Liver (tissue), 3 donors: ENCODE measurements at regions not wholly inside any gene's neighbourhood (a gene's known extent, or its start where the extent isn't known, plus 50 kb on each side); places are given as distances from the start of the nearest gene placed in this dataset.

ENCODE experiments used
- EGR1 ChIP-seq, 2 donors: IDR thresholded peaks; 2 replicates each; pipeline ENCODE4 v1.6.1; 2016 to 2018; ENCODE audit warnings: antibody characterized with exemption in 2 of 2, low read depth in 2 of 2
- GABPA ChIP-seq, 2 donors: IDR thresholded peaks in 1 of 2; conservative IDR thresholded peaks in 1 of 2; 2 replicates each; pipeline ENCODE4 v1.6.1; 2016; ENCODE audit warnings: antibody characterized with exemption in 2 of 2, mild to moderate bottlenecking in 1 of 2, moderate library complexity in 1 of 2
- HNF4A ChIP-seq, 2 donors: conservative IDR thresholded peaks; 2 replicates each; pipeline ENCODE4 v1.6.1; 2016; ENCODE audit warnings: antibody characterized with exemption in 2 of 2, mild to moderate bottlenecking in 2 of 2
- HNF4G ChIP-seq: IDR thresholded peaks from 2 replicates; pipeline ENCODE4 v1.6.1; 2016; ENCODE audit warnings: antibody characterized with exemption
- JUND ChIP-seq, 2 donors: IDR thresholded peaks; 2 replicates each; pipeline ENCODE4 v1.6.1; 2016; ENCODE audit warnings: antibody characterized with exemption in 2 of 2
- RAD21 ChIP-seq, 2 donors: IDR thresholded peaks; 2 replicates each; pipeline ENCODE4 v1.6.1; 2016; ENCODE audit warnings: antibody characterized with exemption in 2 of 2, mild to moderate bottlenecking in 2 of 2
- RXRA ChIP-seq, 2 donors: IDR thresholded peaks; 2 replicates each; pipeline ENCODE4 v1.6.1; 2017 to 2018; ENCODE audit warnings: antibody characterized with exemption in 2 of 2, mild to moderate bottlenecking in 1 of 2
- TAF1 ChIP-seq: conservative IDR thresholded peaks from 2 replicates; pipeline ENCODE4 v1.6.1; 2016; ENCODE audit warnings: antibody characterized with exemption, mild to moderate bottlenecking
- YY1 ChIP-seq: IDR thresholded peaks from 2 replicates; pipeline ENCODE4 v1.6.1; 2016; ENCODE audit warnings: antibody characterized with exemption, mild to moderate bottlenecking
- TF ChIP-seq, protein P1 (sequence below): fragments of 150-350 bp; IDR thresholded peaks from 2 replicates; pipeline ENCODE4 v1.5.1; 2017; ENCODE audit warnings: improper control_type of control experiment, low read depth, low read length; ENCODE audit not compliant: missing input control
- TF ChIP-seq, protein P2 (sequence below): IDR thresholded peaks from 2 replicates; pipeline ENCODE4 v1.6.1; 2016; ENCODE audit warnings: antibody characterized with exemption, mild to moderate bottlenecking
- TF ChIP-seq, protein P3 (sequence below): IDR thresholded peaks from 2 replicates; pipeline ENCODE4 v1.6.1; 2016; ENCODE audit warnings: antibody characterized with exemption
- TF ChIP-seq, protein P4 (sequence below): IDR thresholded peaks from 2 replicates; pipeline ENCODE4 v1.6.1; 2016; ENCODE audit warnings: antibody characterized with exemption
- donor health status: healthy.
- donor health status: healthy.

DNA sequence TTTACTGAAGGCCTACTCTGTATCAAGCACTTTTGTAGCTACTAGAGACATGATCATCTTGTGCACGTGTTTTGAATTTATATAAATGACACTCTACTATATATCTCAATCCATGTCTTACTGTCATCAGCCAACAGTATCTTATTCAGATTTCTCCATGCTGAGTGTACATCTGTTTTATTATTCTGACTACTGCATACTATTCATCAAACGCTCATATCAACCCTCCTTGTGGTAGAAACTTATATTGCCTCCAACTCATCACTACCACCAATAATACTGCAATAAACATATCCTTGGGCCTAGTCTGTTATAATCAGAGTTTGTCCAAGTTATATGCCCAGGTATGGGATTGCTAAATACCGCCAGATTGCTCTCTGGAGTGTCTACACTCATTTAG lies 81.6 kb upstream of the IRF2BP2 start:
- TF ChIP-seq, protein P1, sequence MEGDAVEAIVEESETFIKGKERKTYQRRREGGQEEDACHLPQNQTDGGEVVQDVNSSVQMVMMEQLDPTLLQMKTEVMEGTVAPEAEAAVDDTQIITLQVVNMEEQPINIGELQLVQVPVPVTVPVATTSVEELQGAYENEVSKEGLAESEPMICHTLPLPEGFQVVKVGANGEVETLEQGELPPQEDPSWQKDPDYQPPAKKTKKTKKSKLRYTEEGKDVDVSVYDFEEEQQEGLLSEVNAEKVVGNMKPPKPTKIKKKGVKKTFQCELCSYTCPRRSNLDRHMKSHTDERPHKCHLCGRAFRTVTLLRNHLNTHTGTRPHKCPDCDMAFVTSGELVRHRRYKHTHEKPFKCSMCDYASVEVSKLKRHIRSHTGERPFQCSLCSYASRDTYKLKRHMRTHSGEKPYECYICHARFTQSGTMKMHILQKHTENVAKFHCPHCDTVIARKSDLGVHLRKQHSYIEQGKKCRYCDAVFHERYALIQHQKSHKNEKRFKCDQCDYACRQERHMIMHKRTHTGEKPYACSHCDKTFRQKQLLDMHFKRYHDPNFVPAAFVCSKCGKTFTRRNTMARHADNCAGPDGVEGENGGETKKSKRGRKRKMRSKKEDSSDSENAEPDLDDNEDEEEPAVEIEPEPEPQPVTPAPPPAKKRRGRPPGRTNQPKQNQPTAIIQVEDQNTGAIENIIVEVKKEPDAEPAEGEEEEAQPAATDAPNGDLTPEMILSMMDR, result peak; percentile 27
- no peak for TF ChIP-seq TAF1
- no peak for TF ChIP-seq GABPA (IDR thresholded peaks at IDR 0.05 in 1 of 2, conservative IDR thresholded peaks at IDR 0.05 in 1 of 2)
- TF ChIP-seq, protein P2, sequence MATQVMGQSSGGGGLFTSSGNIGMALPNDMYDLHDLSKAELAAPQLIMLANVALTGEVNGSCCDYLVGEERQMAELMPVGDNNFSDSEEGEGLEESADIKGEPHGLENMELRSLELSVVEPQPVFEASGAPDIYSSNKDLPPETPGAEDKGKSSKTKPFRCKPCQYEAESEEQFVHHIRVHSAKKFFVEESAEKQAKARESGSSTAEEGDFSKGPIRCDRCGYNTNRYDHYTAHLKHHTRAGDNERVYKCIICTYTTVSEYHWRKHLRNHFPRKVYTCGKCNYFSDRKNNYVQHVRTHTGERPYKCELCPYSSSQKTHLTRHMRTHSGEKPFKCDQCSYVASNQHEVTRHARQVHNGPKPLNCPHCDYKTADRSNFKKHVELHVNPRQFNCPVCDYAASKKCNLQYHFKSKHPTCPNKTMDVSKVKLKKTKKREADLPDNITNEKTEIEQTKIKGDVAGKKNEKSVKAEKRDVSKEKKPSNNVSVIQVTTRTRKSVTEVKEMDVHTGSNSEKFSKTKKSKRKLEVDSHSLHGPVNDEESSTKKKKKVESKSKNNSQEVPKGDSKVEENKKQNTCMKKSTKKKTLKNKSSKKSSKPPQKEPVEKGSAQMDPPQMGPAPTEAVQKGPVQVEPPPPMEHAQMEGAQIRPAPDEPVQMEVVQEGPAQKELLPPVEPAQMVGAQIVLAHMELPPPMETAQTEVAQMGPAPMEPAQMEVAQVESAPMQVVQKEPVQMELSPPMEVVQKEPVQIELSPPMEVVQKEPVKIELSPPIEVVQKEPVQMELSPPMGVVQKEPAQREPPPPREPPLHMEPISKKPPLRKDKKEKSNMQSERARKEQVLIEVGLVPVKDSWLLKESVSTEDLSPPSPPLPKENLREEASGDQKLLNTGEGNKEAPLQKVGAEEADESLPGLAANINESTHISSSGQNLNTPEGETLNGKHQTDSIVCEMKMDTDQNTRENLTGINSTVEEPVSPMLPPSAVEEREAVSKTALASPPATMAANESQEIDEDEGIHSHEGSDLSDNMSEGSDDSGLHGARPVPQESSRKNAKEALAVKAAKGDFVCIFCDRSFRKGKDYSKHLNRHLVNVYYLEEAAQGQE, result no peak
- no peak for TF ChIP-seq HNF4A (conservative IDR thresholded peaks at IDR 0.05)
- TF ChIP-seq, protein P3, sequence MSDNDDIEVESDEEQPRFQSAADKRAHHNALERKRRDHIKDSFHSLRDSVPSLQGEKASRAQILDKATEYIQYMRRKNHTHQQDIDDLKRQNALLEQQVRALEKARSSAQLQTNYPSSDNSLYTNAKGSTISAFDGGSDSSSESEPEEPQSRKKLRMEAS, result no peak
- TF ChIP-seq JUND (IDR thresholded peaks at IDR 0.05), result no peak
- no peak for TF ChIP-seq YY1
- no peak for TF ChIP-seq HNF4G
- TF ChIP-seq EGR1 (IDR thresholded peaks at IDR 0.05; ENCODE audit: low read depth in 2 of 2), result no peak
- TF ChIP-seq RAD21 (IDR thresholded peaks at IDR 0.05), result peak; percentile 26 to 63
- TF ChIP-seq RXRA (IDR thresholded peaks at IDR 0.05), result no peak
- TF ChIP-seq, protein P4, sequence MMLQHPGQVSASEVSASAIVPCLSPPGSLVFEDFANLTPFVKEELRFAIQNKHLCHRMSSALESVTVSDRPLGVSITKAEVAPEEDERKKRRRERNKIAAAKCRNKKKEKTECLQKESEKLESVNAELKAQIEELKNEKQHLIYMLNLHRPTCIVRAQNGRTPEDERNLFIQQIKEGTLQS, result no peak
